ENCODE measurements at regions not wholly inside any gene's neighbourhood (a gene's known extent, or its start where the extent isn't known, plus 50 kb on each side); places are given as distances from the start of the nearest gene placed in this dataset.

GRCh38 chr20:6384380-6384779, 261.6 kb upstream of the FERMT1 start:
- Histone ChIP-seq H3K79me2 (ENCODE audit: control insufficient read depth, insufficient read depth, low read length) (no peaks in the 10 kb centered on the region), H4K20me1 (ENCODE audit: control insufficient read depth, insufficient read depth) (no peaks in the 10 kb centered on the region), H3K27ac (ENCODE audit: control insufficient read depth, insufficient read depth) (no peak overlapping the region), H3K27me3 (replicated peaks in 1 of 2; ENCODE audit: control insufficient read depth in 2 of 2, insufficient read depth in 2 of 2, low read length in 1 of 2) (no peaks in the 10 kb centered on the region), H2AFZ (ENCODE audit: control insufficient read depth, low read depth, low read length) (no peak overlapping the region), H3K4me1 (ENCODE audit: control insufficient read depth, insufficient read depth, low read length) (no peaks in the 10 kb centered on the region), H3K4me3 (no peak overlapping the region), H3K36me3 (ENCODE audit: control insufficient read depth in 2 of 2, insufficient read depth in 2 of 2, low read length in 1 of 2) (no peaks in the 10 kb centered on the region), H3K9ac (ENCODE audit: control insufficient read depth, insufficient read depth, low read length) (no peak overlapping the region), H3K4me2 (ENCODE audit: control insufficient read depth, insufficient read depth) (no peak overlapping the region), H3K9me3 (replicated peaks; ENCODE audit: control insufficient read depth, insufficient read depth, low read length) (no peaks in the 10 kb centered on the region)
- POLR2A ChIA-PET: no interaction called here
- BruUV-seq (replicated peaks): no TSS peak
- intact Hi-C loops (cut with micrococcal nuclease; ENCODE audit: unreplicated experiment): no loop called here
- TF ChIP-seq NFXL1 (IDR thresholded peaks at IDR 0.05; ENCODE audit: borderline replicate concordance): no peak
- TF ChIP-seq REST (IDR thresholded peaks at IDR 0.05; ENCODE audit: low read depth, low read length): no peak
- TF ChIP-seq, protein P1, sequence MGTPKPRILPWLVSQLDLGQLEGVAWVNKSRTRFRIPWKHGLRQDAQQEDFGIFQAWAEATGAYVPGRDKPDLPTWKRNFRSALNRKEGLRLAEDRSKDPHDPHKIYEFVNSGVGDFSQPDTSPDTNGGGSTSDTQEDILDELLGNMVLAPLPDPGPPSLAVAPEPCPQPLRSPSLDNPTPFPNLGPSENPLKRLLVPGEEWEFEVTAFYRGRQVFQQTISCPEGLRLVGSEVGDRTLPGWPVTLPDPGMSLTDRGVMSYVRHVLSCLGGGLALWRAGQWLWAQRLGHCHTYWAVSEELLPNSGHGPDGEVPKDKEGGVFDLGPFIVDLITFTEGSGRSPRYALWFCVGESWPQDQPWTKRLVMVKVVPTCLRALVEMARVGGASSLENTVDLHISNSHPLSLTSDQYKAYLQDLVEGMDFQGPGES (IDR thresholded peaks at IDR 0.05): no peak
- TF ChIP-seq IKZF1 (conservative IDR thresholded peaks at IDR 0.05): no peak
- no peak for TF ChIP-seq SMAD5 (IDR thresholded peaks at IDR 0.05; ENCODE audit: low read depth)
- no peak for TF ChIP-seq CBX3 (IDR thresholded peaks at IDR 0.05; ENCODE audit: borderline replicate concordance, low read depth)
- no peak for TF ChIP-seq SMARCA5 (IDR thresholded peaks at IDR 0.05)
- TF ChIP-seq, protein P2, sequence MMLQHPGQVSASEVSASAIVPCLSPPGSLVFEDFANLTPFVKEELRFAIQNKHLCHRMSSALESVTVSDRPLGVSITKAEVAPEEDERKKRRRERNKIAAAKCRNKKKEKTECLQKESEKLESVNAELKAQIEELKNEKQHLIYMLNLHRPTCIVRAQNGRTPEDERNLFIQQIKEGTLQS (IDR thresholded peaks at IDR 0.05; ENCODE audit: borderline replicate concordance, extremely low read depth, low read depth, low read length): no peak
- TF ChIP-seq ZNF274 (IDR thresholded peaks at IDR 0.05; ENCODE audit: insufficient read depth, insufficient read length): no peak
- no peak for TF ChIP-seq MTA2 (IDR thresholded peaks at IDR 0.05; ENCODE audit: low read depth)
- no peak for TF ChIP-seq PAX8 (IDR thresholded peaks at IDR 0.05)
- TF ChIP-seq BCL11A (IDR thresholded peaks at IDR 0.05; ENCODE audit: low read depth, low read length): no peak
- no peak for TF ChIP-seq E4F1 (IDR thresholded peaks at IDR 0.05; ENCODE audit: borderline replicate concordance, partially characterized antibody)
- TF ChIP-seq SREBF1 (IDR thresholded peaks at IDR 0.05; ENCODE audit: low read length): no peak
- TF ChIP-seq RUNX3 (IDR thresholded peaks at IDR 0.05; ENCODE audit: low read length): no peak
- TF ChIP-seq NRF1 (conservative IDR thresholded peaks at IDR 0.05; ENCODE audit: low read depth, low read length): no peak
- ATAC-seq: no peak
- SMC1A ChIA-PET (ENCODE audit: uncharacterized antibody, unreplicated experiment): interaction anchor here (0.6 kb wide), 1 partner anchor 168 kb away, joined by 3 read pairs; no protein-coding TSS in a partner anchor
- 0% methylated on average over 4 of the region's 4 CpGs for WGBS (ENCODE audit: insufficient coverage, insufficient replicate concordance, low lambda C conversion rate, missing lambda C conversion rate)
- no peak for DNase-seq (ENCODE audit: low read depth, low spot score)
- RAD21 ChIA-PET (ENCODE audit: unreplicated experiment): no interaction called here
- CTCF ChIA-PET: no interaction called here
- in situ Hi-C loops (cut with MboI): no loop called here
- no peak for FAIRE-seq

Measured in GM12878 (cell line).